ENCODE measurements at regions not wholly inside any gene's neighbourhood (a gene's known extent, or its start where the extent isn't known, plus 50 kb on each side); places are given as distances from the start of the nearest gene placed in this dataset.
"Not testable (repeated sequence)": the region's sequence is repeated elsewhere in the genome, so short reads cannot be mapped to it uniquely, and the experiment has no call there.

GRCh38 chr12:91505006-91505405, 322.4 kb upstream of the DCN start:
- DNase-seq: no peak

DNA sequence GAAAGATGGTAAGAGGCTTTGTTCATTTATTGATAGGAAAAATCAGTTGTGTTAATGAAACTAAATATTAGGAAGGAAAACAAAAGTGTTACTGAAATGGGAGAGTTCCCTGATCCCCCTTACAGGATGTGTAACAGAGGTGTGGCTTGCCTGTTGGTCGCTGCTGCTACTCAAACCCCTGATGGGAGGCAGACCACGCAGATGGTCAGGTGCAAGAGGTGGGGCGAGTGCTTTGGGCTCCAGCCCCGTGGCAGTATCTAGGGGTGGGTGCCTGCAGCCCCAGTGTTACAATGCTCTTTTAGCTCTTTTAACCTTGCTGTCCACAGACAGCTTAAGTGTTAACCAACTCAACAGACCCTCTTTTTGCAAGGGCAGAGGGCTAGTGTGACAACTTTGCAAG, 319.6 kb upstream of the DCN start:
- DNase-seq: no peak

- no peak for DNase-seq
Observed at GRCh38 chr12:91496337-91496736, 313.7 kb upstream of the DCN start.

GRCh38 chr12:91493308-91493707, 310.7 kb upstream of the DCN start:
- DNase-seq: no peak

DNA sequence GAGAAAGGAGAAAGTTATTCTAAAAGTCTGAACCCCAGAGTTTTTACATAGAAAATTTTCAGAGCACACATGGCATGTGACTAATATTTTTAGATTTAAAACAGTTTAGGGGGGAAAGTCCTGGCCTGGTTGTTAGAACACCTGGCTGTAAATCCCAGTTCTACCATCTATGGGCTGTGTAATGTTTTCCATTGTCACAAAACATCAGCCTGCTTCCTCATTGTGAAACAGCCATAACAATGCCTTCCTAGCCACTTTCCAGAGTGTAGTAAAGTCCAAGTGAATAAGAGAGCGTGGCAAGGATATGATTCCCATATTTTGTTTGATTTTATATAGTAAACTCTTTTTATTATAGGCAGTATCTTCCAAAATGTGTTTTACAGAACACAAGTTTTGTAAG, 310.0 kb upstream of the DCN start:
- DNase-seq: no peak

GRCh38 chr12:91490667-91491311, 308.2 kb upstream of the DCN start:
- no peak for DNase-seq

GRCh38 chr12:91483471-91483985, 300.9 kb upstream of the DCN start:
- no peak for DNase-seq

DNA sequence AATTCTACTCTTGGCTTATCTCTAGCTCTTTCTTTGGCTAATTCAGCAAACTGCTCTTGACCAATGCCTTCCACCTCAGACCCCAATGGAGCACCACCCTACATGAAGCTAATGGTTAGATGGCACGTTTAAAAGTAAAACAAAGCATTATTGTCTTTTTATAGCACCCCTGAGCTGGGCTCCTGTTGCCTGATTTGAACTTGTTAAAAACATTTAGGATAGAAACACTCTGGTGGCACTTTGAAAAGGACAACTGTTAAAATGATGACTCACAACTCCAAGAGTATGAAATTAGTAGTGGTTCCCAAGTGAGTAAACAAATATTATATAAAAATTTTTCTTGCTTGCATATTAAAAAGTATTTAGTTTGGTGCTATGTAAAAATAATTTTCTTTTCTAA, 299.6 kb upstream of the DCN start:
- no peak for DNase-seq

DNA sequence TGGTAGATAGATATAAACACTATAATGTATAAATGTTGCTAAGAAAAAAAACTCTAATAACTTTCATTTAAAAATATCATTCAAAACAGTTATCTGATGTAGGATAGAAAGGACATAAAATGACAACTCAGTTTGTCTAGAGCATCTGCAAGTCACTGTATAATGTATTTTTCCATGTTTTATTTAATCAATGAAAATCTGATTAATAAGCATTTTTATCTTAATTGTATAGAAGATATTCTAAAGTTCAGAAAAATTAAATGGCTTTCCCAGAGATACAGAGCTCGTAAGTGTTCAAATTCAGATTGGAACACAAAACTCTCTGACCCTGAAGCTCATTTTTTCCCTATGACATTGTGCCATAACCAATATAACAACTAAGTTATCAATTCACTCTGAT, 295.9 kb upstream of the DCN start:
- DNase-seq: no peak

DNA sequence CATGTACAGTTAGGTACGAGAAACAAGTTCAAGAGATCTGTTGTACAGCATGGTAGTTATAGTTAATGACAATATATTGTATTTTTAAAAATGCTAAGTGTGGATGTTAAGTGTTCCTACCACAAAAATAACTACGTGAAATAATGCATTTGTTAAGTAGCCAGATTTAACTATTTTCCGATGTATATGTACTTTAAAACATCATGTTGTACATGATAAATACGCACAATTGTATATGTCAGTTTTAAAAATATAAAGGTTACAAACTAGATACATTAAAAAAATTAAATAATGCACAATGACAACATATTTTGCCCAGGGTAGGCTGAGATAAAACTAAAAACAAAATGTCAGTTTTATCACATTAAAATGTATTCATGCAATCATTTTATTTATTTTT, 285.1 kb upstream of the DCN start:
- DNase-seq: no peak

- no peak for DNase-seq
Observed at GRCh38 chr12:91461061-91461460, 278.4 kb upstream of the DCN start.

- no peak for DNase-seq
Observed at GRCh38 chr12:91460469-91460868, 277.9 kb upstream of the DCN start.

DNA sequence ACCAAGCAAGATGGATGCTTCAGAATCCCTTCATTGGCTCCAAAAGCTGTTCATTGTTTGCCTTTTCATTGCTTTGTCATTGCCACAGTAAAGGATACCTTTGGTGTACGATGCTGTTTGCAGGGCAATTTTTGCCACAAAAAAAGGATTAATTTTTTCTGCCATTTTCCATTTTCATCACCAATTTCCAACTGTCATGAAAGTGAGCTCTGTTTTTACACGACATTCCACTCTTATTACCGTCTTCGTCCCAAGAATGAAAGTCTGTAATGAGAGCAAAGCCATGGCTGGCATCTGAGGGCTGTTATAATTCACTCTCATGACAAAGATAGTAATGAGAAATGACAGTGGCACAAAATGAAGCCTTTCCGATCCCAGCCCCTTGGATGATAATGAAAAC, 272.7 kb upstream of the DCN start:
- no peak for DNase-seq

GRCh38 chr12:91454179-91454578, 271.6 kb upstream of the DCN start:
- no peak for DNase-seq

GRCh38 chr12:91452464-91452863, 269.8 kb upstream of the DCN start:
- DNase-seq: not testable (repeated sequence)

GRCh38 chr12:91441993-91442952, 259.7 kb upstream of the DCN start:
- no peak for DNase-seq

DNA sequence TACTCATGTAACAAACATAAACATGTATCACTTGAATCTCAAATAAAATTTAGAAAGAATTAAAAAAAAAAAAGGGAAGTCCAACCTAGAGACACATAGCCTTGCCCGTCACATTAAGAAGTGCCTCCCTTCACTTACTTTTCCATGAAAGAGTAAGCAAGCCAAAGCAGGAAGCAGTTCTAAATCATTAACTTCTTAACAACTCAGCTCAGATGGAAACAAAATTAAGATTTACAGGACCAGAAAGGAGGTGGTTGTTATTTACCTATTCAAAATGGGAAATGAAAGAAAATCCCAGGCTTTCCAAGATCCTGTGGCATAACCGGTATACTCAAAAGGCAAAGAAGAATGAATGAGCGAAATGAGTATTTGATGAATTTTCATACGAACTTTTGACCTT, 258.6 kb upstream of the DCN start:
- DNase-seq: no peak

GRCh38 chr12:91434081-91434480, 251.5 kb upstream of the DCN start:
- DNase-seq: no peak

DNA sequence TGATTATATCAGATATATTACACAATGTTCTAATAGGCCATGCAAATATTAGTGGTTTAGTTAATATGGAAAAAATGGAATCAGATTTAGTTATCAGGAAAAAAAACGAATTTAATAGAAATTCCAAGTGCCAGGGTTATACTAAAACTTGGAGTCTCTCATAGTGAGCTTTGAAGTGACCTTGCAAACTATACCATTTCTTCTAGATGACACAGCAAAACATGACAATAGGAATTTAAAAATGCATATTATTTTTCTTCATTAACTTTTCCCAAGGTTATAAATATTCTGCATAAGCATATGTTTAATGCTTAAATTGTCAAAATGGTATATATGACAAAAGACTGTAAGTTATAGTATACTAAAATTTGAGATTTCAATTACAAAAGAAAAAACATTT, 250.1 kb upstream of the DCN start:
- DNase-seq: no peak

DNA sequence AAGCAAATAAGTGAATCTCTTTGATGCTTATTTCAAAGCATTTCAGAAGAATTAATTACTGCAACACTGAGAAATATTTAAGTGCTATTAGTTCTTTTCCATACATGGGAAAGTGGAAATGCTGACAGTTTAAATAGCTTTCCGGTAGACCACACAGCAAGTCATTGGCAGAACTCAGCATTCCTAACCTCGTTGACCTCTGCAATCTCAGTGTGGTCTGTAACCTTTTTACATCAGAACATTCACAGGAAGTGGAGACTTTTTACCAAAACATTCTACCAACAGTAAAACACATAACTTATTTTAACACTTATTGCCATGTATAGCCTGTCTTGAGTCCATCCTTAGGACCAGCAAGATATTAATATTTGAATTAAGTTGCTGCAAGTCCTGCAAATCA, 249.5 kb upstream of the DCN start:
- no peak for DNase-seq

GRCh38 chr12:91424506-91424905, 241.9 kb upstream of the DCN start:
- DNase-seq: no peak

DNA sequence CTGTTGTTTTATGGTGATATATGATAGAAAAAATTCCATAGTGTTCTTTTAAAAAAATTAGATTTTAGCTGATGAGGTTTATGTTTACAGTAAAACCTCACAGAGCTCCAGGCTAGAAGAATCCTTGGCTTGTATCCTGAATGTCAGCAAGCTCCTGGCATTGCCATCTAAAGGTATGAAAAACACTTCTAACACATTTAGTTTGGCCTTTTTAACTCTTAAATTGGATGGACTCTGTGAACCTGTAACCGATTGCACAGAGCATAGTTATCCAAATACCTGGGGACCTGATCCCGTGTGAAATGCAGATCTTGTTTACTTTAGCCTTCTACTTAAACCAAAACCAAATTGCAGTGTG, 241.1 kb upstream of the DCN start:
- DNase-seq: no peak

GRCh38 chr12:91422811-91423692, 240.4 kb upstream of the DCN start:
- no peak for DNase-seq

All from NCI-H1092 treated with DMSO at 0.1 percent for 48 hours (cell line).